ENCODE measurements at regions not wholly inside any gene's neighbourhood (a gene's known extent, or its start where the extent isn't known, plus 50 kb on each side); places are given as distances from the start of the nearest gene placed in this dataset.
A peak's percentile ranks its signal among the peaks of the same experiment; 100 is the strongest.
"Not testable (repeated sequence)": the region's sequence is repeated elsewhere in the genome, so short reads cannot be mapped to it uniquely, and the experiment has no call there.

- FAIRE-seq, result peak; percentile 64
- DNase-seq (ENCODE audit: insufficient read length, low spot score), result not testable (repeated sequence)
Observed at GRCh38 chr1:83485314-83486019, 513.5 kb downstream of the TTLL7 start.

GRCh38 chr1:83481284-83481683 lies 517.6 kb downstream of the TTLL7 start:
- not testable (repeated sequence) for DNase-seq (ENCODE audit: insufficient read length, low spot score)
- peak; percentile 37 for FAIRE-seq

- DNase-seq (ENCODE audit: insufficient read length, low spot score), result not testable (repeated sequence)
- peak; percentile 60 for FAIRE-seq
Observed at GRCh38 chr1:83479591-83480239, 519.2 kb downstream of the TTLL7 start.

GRCh38 chr1:83478127-83478526 lies 520.8 kb downstream of the TTLL7 start:
- not testable (repeated sequence) for DNase-seq (ENCODE audit: insufficient read length, low spot score); FAIRE-seq

GRCh38 chr1:83476518-83476917 lies 522.4 kb downstream of the TTLL7 start:
- not testable (repeated sequence) for DNase-seq (ENCODE audit: insufficient read length, low spot score); FAIRE-seq

GRCh38 chr1:83474946-83475345 lies 524.0 kb downstream of the TTLL7 start:
- FAIRE-seq, result peak; percentile 75
- not testable (repeated sequence) for DNase-seq (ENCODE audit: insufficient read length, low spot score)

- FAIRE-seq, result not testable (repeated sequence)
Observed at GRCh38 chr1:83473986-83474385, 524.9 kb downstream of the TTLL7 start.

GRCh38 chr1:83472066-83472465 lies 526.9 kb downstream of the TTLL7 start:
- not testable (repeated sequence) for FAIRE-seq; DNase-seq (ENCODE audit: insufficient read length, low spot score)

More at GRCh38 chr1:83473986-83474385, 524.9 kb downstream of the TTLL7 start:
- DNase-seq (ENCODE audit: insufficient read length, low spot score), result not testable (repeated sequence)

- not testable (repeated sequence) for DNase-seq (ENCODE audit: insufficient read length, low spot score)
- FAIRE-seq, result peak; percentile 71
Observed at GRCh38 chr1:83471272-83471671, 527.7 kb downstream of the TTLL7 start.

- not testable (repeated sequence) for FAIRE-seq; DNase-seq (ENCODE audit: insufficient read length, low spot score)
Observed at GRCh38 chr1:83468336-83468735, 530.6 kb downstream of the TTLL7 start.

- FAIRE-seq; DNase-seq (ENCODE audit: insufficient read length, low spot score): not testable (repeated sequence)
Observed at GRCh38 chr1:83457735-83458248, 541.1 kb downstream of the TTLL7 start.

GRCh38 chr1:83457281-83457680 lies 541.7 kb downstream of the TTLL7 start:
- not testable (repeated sequence) for FAIRE-seq; DNase-seq (ENCODE audit: insufficient read length, low spot score)

GRCh38 chr1:83455753-83456152 lies 543.2 kb downstream of the TTLL7 start:
- DNase-seq (ENCODE audit: insufficient read length, low spot score), result not testable (repeated sequence)
- FAIRE-seq, result peak; percentile 71

- not testable (repeated sequence) for DNase-seq (ENCODE audit: insufficient read length, low spot score); FAIRE-seq
Observed at GRCh38 chr1:83445873-83446272, 553.1 kb downstream of the TTLL7 start.

- peak; percentile 23 for FAIRE-seq
- DNase-seq (ENCODE audit: insufficient read length, low spot score), result not testable (repeated sequence)
Observed at GRCh38 chr1:83442412-83442811, 556.5 kb downstream of the TTLL7 start.

- DNase-seq (ENCODE audit: insufficient read length, low spot score); FAIRE-seq: not testable (repeated sequence)
Observed at GRCh38 chr1:83440586-83440985, 558.3 kb downstream of the TTLL7 start.

GRCh38 chr1:83440021-83440420 lies 558.9 kb downstream of the TTLL7 start:
- DNase-seq (ENCODE audit: insufficient read length, low spot score); FAIRE-seq: not testable (repeated sequence)

- not testable (repeated sequence) for DNase-seq (ENCODE audit: insufficient read length, low spot score)
- peak; percentile 18 for FAIRE-seq
Observed at GRCh38 chr1:83438316-83438715, 560.6 kb downstream of the TTLL7 start.

- not testable (repeated sequence) for FAIRE-seq; DNase-seq (ENCODE audit: insufficient read length, low spot score)
Observed at GRCh38 chr1:83435336-83435735, 563.6 kb downstream of the TTLL7 start.

- DNase-seq (ENCODE audit: insufficient read length, low spot score); FAIRE-seq: not testable (repeated sequence)
Observed at GRCh38 chr1:83427566-83427965, 571.4 kb downstream of the TTLL7 start.

- not testable (repeated sequence) for DNase-seq (ENCODE audit: insufficient read length, low spot score); FAIRE-seq
Observed at GRCh38 chr1:83423382-83423781, 575.5 kb downstream of the TTLL7 start.

Measured in GM19239 (cell line).